ENCODE measurements at regions not wholly inside any gene's neighbourhood (a gene's known extent, or its start where the extent isn't known, plus 50 kb on each side); places are given as distances from the start of the nearest gene placed in this dataset.

- TF ChIP-seq, protein P1, sequence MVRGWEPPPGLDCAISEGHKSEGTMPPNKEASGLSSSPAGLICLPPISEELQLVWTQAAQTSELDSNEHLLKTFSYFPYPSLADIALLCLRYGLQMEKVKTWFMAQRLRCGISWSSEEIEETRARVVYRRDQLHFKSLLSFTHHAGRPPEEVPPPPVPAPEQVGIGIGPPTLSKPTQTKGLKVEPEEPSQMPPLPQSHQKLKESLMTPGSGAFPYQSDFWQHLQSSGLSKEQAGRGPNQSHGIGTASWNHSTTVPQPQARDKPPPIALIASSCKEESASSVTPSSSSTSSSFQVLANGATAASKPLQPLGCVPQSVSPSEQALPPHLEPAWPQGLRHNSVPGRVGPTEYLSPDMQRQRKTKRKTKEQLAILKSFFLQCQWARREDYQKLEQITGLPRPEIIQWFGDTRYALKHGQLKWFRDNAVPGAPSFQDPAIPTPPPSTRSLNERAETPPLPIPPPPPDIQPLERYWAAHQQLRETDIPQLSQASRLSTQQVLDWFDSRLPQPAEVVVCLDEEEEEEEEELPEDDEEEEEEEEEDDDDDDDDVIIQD (CRISPR knock-in tag; IDR thresholded peaks at IDR 0.05; ENCODE audit: low read depth) = peak; percentile 68; the same call in 1 of the 2 replicates
- TF ChIP-seq ZNF143 (CRISPR knock-in tag; IDR thresholded peaks at IDR 0.05) = peak; percentile 94
- no peak for TF ChIP-seq ZMAT3 (CRISPR knock-in tag; conservative IDR thresholded peaks at IDR 0.05)
- peak; percentile 94 for TF ChIP-seq THAP11 (CRISPR knock-in tag; IDR thresholded peaks at IDR 0.05)
- TF ChIP-seq ZNF577 (CRISPR knock-in tag; IDR thresholded peaks at IDR 0.05; ENCODE audit: borderline replicate concordance, low read depth) = no peak
- no peak for TF ChIP-seq ZSCAN9 (CRISPR knock-in tag; IDR thresholded peaks at IDR 0.05; ENCODE audit: borderline replicate concordance)
- TF ChIP-seq YY1 (IDR thresholded peaks at IDR 0.05; ENCODE audit: insufficient read depth, insufficient replicate concordance, low read depth, low read length) = peak; percentile 84
- TF ChIP-seq POGZ (CRISPR knock-in tag; IDR thresholded peaks at IDR 0.05) = peak; percentile 89
- TF ChIP-seq NBN (conservative IDR thresholded peaks at IDR 0.05) = no peak
- TF ChIP-seq ZNF331 (CRISPR knock-in tag; IDR thresholded peaks at IDR 0.05) = no peak
- 0 out of 2 replicates have a peak, but pooled peaks have one; percentile 25 for TF ChIP-seq NCOA1 (CRISPR knock-in tag; IDR thresholded peaks at IDR 0.05)
- TF ChIP-seq SUZ12 (IDR thresholded peaks at IDR 0.05; ENCODE audit: low read depth, low read length) = peak; percentile 45; the same call in 1 of the 2 replicates
- TF ChIP-seq ZNF562 (CRISPR knock-in tag; IDR thresholded peaks at IDR 0.05; ENCODE audit: borderline replicate concordance) = no peak
- peak; percentile 31; the same call in 1 of the 2 replicates for TF ChIP-seq WIZ (CRISPR knock-in tag; IDR thresholded peaks at IDR 0.05)
- TF ChIP-seq ZMYM4 (CRISPR knock-in tag; IDR thresholded peaks at IDR 0.05) = peak; percentile 61; the same call in 1 of the 2 replicates
- peak; percentile 83 for TF ChIP-seq NFYB (CRISPR knock-in tag; IDR thresholded peaks at IDR 0.05)
Observed at GRCh38 chr20:52340036-52340634, 148.6 kb upstream of the ZFP64 start (continued).
